ENCODE measurements at regions not wholly inside any gene's neighbourhood (a gene's known extent, or its start where the extent isn't known, plus 50 kb on each side); places are given as distances from the start of the nearest gene placed in this dataset.

DNA sequence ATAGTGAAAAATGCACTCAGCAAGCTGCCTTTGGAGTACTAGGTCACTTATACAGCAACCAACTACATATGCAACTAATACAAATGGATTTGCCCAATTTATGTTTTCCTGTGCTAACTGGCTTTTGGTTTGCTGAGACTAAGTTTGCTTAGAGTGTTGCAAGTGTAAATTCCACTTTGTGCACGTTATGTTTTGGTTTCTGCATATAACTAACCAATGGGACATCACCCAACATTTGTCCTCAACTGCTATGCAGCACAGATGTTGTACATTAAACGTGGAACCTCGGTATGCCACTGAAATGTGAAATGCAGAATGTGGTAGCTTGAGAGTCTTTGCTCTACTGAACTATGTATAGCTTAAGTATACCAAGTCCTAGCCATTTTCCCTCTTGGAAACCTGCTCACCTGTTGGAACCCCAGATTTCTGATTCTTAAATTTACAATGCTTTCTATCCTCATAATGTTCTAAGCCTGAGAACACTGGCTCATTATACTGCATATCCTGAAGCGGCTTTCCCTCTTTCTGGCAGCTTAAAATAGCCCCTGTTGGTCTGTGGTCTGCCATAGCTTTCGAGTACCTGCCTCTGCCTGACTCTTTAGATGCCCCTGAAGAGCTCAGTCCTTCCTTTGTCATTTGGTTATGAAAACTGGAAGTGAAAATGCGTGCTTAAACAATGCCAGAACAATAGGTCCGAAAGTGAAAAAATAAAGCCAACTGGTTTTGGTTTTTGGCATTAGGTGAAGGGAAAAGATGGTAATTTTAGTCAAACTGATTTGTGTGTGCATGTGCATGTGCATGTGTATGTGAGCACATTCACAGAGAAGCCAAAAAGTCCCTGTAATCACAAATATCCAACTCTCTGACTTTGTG, 158.0 kb downstream of the SH2D1A start:
- no peaks in the 10 kb centered on the region for H3K36me3 Mint-ChIP-seq (ENCODE audit: low read depth)
- no peaks in the 10 kb centered on the region for H3K9me3 Mint-ChIP-seq
- peak overlapping the region in 1 of 3 experiments; percentile 36 for H3K27ac Mint-ChIP-seq
- H3K27me3 Mint-ChIP-seq (ENCODE audit: low read depth), result no peaks in the 10 kb centered on the region
- peaks cover 34% of the 10 kb centered on the region for H3K4me1 Mint-ChIP-seq
- no peak overlapping the region for H3K4me3 Mint-ChIP-seq
- TF ChIP-seq CTCF (IDR thresholded peaks at IDR 0.05; ENCODE audit: unreplicated experiment in 3 of 3), result no peak

DNA sequence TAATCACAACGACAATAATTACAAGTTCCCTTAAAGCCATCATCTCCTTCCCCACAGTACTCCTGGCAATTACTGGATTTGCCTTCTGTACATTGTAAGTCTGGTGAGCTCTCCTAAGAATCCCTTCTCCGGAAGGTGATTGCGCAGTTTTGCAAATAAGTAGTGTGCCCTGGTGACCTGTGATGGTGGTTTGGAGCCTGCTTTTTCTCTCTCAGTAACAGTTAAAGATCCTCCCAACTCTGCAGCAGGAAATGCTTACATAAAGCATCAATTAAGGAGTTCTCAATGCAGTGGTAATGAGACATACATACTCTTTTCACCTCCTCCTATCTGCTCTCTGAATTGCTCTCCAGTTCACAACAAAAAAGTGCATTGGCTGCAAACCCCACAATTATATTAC, 159.7 kb downstream of the SH2D1A start:
- TF ChIP-seq CTCF (IDR thresholded peaks at IDR 0.05; ENCODE audit: unreplicated experiment in 3 of 3), result no peak
- H3K4me1 Mint-ChIP-seq, result peaks cover 19% of the 10 kb centered on the region
- no peaks in the 10 kb centered on the region for H3K9me3 Mint-ChIP-seq
- no peaks in the 10 kb centered on the region for H3K36me3 Mint-ChIP-seq (ENCODE audit: low read depth)
- H3K27me3 Mint-ChIP-seq (ENCODE audit: low read depth), result no peaks in the 10 kb centered on the region
- peak overlapping the region in 2 of 3 experiments; percentile 1 to 36 for H3K27ac Mint-ChIP-seq
- no peak overlapping the region for H3K4me3 Mint-ChIP-seq

DNA sequence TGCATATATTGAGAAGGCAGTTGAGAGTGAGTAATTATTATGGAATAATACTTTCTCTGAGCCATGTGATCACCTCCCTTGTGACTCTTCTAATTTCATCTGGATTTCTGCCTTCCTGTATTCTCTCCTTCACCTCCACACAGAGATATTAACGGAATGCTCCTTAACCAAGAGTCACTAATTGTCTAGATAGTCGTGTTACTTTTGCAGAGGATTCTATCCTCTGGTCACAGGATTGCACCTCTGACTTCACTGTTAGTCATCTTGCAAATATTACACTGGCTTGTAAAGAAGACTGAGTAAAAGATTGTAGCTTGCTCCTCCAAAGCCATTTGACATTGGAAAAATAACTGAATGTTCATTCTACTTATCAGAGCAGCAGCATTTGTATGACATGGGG, 160.9 kb downstream of the SH2D1A start:
- Mint-ChIP-seq H3K4me3 (no peak overlapping the region), H3K36me3 (ENCODE audit: low read depth) (no peaks in the 10 kb centered on the region), H3K27ac (no peak overlapping the region), H3K27me3 (ENCODE audit: low read depth) (no peaks in the 10 kb centered on the region), H3K4me1 (peaks cover 10% of the 10 kb centered on the region), H3K9me3 (no peaks in the 10 kb centered on the region)
- no peak for TF ChIP-seq CTCF (IDR thresholded peaks at IDR 0.05; ENCODE audit: unreplicated experiment in 3 of 3)

- TF ChIP-seq CTCF (IDR thresholded peaks at IDR 0.05; ENCODE audit: unreplicated experiment in 3 of 3), result no peak
- Mint-ChIP-seq H3K4me3 (no peak overlapping the region), H3K36me3 (ENCODE audit: low read depth) (no peaks in the 10 kb centered on the region), H3K4me1 (no peaks in the 10 kb centered on the region), H3K9me3 (peaks cover 18% of the 10 kb centered on the region), H3K27me3 (ENCODE audit: low read depth) (no peaks in the 10 kb centered on the region), H3K27ac (no peak overlapping the region)
Measured at GRCh38 chrX:124518885-124519284, 172.5 kb downstream of the SH2D1A start.

DNA sequence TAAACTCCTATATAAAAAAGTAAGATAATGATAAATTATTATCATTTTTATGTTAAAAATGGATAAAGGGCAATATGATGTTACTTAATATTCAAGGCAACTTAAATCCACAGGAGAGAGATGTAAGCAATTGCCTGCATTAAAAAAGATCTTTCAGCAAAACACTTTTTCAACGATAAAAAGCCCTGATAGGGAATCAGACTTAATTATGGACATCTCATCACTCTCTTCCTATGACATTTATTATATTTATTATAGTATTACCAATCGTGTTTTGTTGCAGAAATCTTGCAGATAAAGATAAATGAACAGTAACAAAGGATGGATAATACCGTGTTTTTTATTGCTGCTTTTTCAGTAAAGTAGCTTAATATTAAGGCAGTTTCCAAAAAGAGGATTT, 178.5 kb downstream of the SH2D1A start:
- Mint-ChIP-seq H3K36me3 (ENCODE audit: low read depth) (no peaks in the 10 kb centered on the region), H3K4me1 (no peaks in the 10 kb centered on the region), H3K27me3 (ENCODE audit: low read depth) (no peaks in the 10 kb centered on the region), H3K27ac (no peak overlapping the region), H3K9me3 (no peaks in the 10 kb centered on the region), H3K4me3 (no peak overlapping the region)
- no peak for TF ChIP-seq CTCF (IDR thresholded peaks at IDR 0.05; ENCODE audit: unreplicated experiment in 3 of 3)

- H3K36me3 Mint-ChIP-seq (ENCODE audit: low read depth), result no peaks in the 10 kb centered on the region
Measured at GRCh38 chrX:124529786-124530185, 183.4 kb downstream of the SH2D1A start.

More at GRCh38 chrX:124529786-124530185, 183.4 kb downstream of the SH2D1A start:
- Mint-ChIP-seq H3K4me1 (no peaks in the 10 kb centered on the region), H3K9me3 (no peaks in the 10 kb centered on the region), H3K27me3 (ENCODE audit: low read depth) (no peaks in the 10 kb centered on the region), H3K27ac (no peak overlapping the region), H3K4me3 (no peak overlapping the region)
- no peak for TF ChIP-seq CTCF (IDR thresholded peaks at IDR 0.05; ENCODE audit: unreplicated experiment in 3 of 3)

Measured in nephron (organoid).